ENCODE measurements at regions not wholly inside any gene's neighbourhood (a gene's known extent, or its start where the extent isn't known, plus 50 kb on each side); places are given as distances from the start of the nearest gene placed in this dataset.

- no peak for TF ChIP-seq EZH2 (IDR thresholded peaks at IDR 0.05; ENCODE audit: low read depth)
- no peak for TF ChIP-seq CTCF (conservative IDR thresholded peaks at IDR 0.05)
Measured at GRCh38 chr3:178181784-178182183, 354.5 kb upstream of the KCNMB2 start.

Data from PC-9 (cell line).